A549 (cell line): ENCODE measurements at regions not wholly inside any gene's neighbourhood (a gene's known extent, or its start where the extent isn't known, plus 50 kb on each side); places are given as distances from the start of the nearest gene placed in this dataset.

ENCODE experiments used
- ATAC-seq, 2 experiments: fragments of 200-7000 bp in 1 of 2; fragments of >200 bp in 1 of 2; cut with Nextera tagmentation in 1 of 2; cut with Tn5 transposase in 1 of 2; 3 replicates each; pipeline versions ENCODE4 v1.8.0 to v1.9.1; 2018 to 2020; ENCODE audit warnings: mild to moderate bottlenecking in 1 of 2, moderate library complexity in 1 of 2
- CTCF ChIA-PET: fragments of 300-600 bp; sonication (Branson Sonifier 250); formaldehyde crosslinking; extraction: SDS; loops from one replicate; lab custom pipeline; 2021; ENCODE audit warnings: antibody characterized with exemption, inconsistent platforms; lab: Yijun Ruan, JAX
- POLR2A ChIA-PET: fragments of 350-600 bp; formaldehyde crosslinking; extraction: SDS; loops from one replicate; lab custom pipeline; 2021; ENCODE audit warnings: antibody characterized with exemption, inconsistent platforms; lab: Yijun Ruan, JAX
- DNase-seq, 2 experiments: peaks; one replicate each; pipeline versions ENCODE4 v3.0.0 to v3.0.0-alpha.2; 2011 to 2016; ENCODE audit warnings: low read depth in 1 of 2, low spot score in 1 of 2
- FAIRE-seq: peaks from 2 replicates; lab custom pipeline; 2011; peaks lifted over from hg19 to GRCh38; lab: Jason Lieb, UNC
- H3K27ac ChIP-seq, 2 experiments: fragments of >200 bp; sonication (Bioruptor Twin); formaldehyde crosslinking; 3 replicates each; pipeline ENCODE4 v1.5.1; 2016 to 2017
- H3K4me1 ChIP-seq: fragments of >200 bp; sonication (Bioruptor Twin); formaldehyde crosslinking; 3 replicates; pipeline ENCODE4 v1.6.1; 2016
- H3K4me2 ChIP-seq: fragments of >200 bp; sonication (Bioruptor Twin); formaldehyde crosslinking; 3 replicates; pipeline ENCODE4 v1.6.1; 2016
- H3K4me3 ChIP-seq: fragments of >200 bp; sonication (Bioruptor Twin); formaldehyde crosslinking; 3 replicates; pipeline ENCODE4 v1.5.1; 2016
- H3K9me3 ChIP-seq: fragments of >200 bp; sonication (Bioruptor Twin); formaldehyde crosslinking; 3 replicates; pipeline ENCODE4 v1.6.1; 2016
- CEBPB ChIP-seq, 2 experiments: fragments of >200 bp in 1 of 2; sonication (Bioruptor Twin) in 1 of 2; formaldehyde crosslinking in 1 of 2; IDR thresholded peaks; 2 replicates each; pipeline ENCODE4 v1.6.1; 2012 to 2016
- CHD4 ChIP-seq: fragments of 200-600 bp; sonication (generic); IDR thresholded peaks from 2 replicates; pipeline ENCODE4 v1.6.1; 2016; ENCODE audit warnings: antibody characterized with exemption, mild to moderate bottlenecking, borderline replicate concordance
- EHF ChIP-seq: fragments of 250-450 bp; sonication (Bioruptor Pico); IDR thresholded peaks from 2 replicates; pipeline ENCODE4 v1.5.0; 2020; ENCODE audit warnings: mild to moderate bottlenecking
- ESRRA ChIP-seq: fragments of 150-350 bp; IDR thresholded peaks from 2 replicates; pipeline ENCODE4 v1.6.1; 2014; ENCODE audit warnings: mild to moderate bottlenecking, low read length, borderline replicate concordance
- FOSB ChIP-seq: fragments of 250-450 bp; sonication (Bioruptor Pico); IDR thresholded peaks from 2 replicates; pipeline ENCODE4 v1.5.0; 2020; ENCODE audit warnings: mild to moderate bottlenecking, moderate library complexity
- FOSL2 ChIP-seq, 2 experiments: fragments of 450-650 bp in 1 of 2; fragments of >200 bp in 1 of 2; sonication (Bioruptor Twin) in 1 of 2; formaldehyde crosslinking; IDR thresholded peaks; 2 replicates each; pipeline versions ENCODE4 v1.5.0 to v1.6.1; 2016 to 2020; ENCODE audit warnings: mild to moderate bottlenecking in 1 of 2, moderate library complexity in 1 of 2
- FOXS1 ChIP-seq: fragments of 250-450 bp; sonication (Bioruptor Pico); IDR thresholded peaks from 2 replicates; pipeline ENCODE4 v1.5.0; 2020; ENCODE audit warnings: mild to moderate bottlenecking, moderate library complexity
- HDAC2 ChIP-seq: fragments of 200-600 bp; sonication (generic); IDR thresholded peaks from 2 replicates; pipeline ENCODE4 v1.6.1; 2016
- HES2 ChIP-seq: fragments of >200 bp; sonication (Bioruptor Twin); formaldehyde crosslinking; IDR thresholded peaks from 2 replicates; pipeline ENCODE4 v1.6.1; 2016
- HOXB13 ChIP-seq: fragments of 250-450 bp; sonication (Bioruptor Pico); IDR thresholded peaks from 2 replicates; pipeline ENCODE4 v1.5.0; 2020; ENCODE audit warnings: low read depth, mild to moderate bottlenecking, moderate library complexity
- KDM5A ChIP-seq: fragments of 200-600 bp; sonication (generic); IDR thresholded peaks from 2 replicates; pipeline ENCODE4 v1.6.1; 2016; ENCODE audit warnings: antibody characterized with exemption, mild to moderate bottlenecking
- MAX ChIP-seq: IDR thresholded peaks from 2 replicates; pipeline ENCODE4 v1.6.1; 2012
- NFE2L2 ChIP-seq: fragments of 150-350 bp; conservative IDR thresholded peaks from 2 replicates; pipeline ENCODE4 v1.6.1; 2014; ENCODE audit warnings: low read length
- NPAS2 ChIP-seq: fragments of 250-450 bp; sonication (Bioruptor Pico); IDR thresholded peaks from 2 replicates; pipeline ENCODE4 v1.8.0; 2022; ENCODE audit warnings: mild to moderate bottlenecking, moderate library complexity, borderline replicate concordance
- PHF8 ChIP-seq: fragments of 200-600 bp; sonication (generic); IDR thresholded peaks from 2 replicates; pipeline ENCODE4 v1.6.1; 2016; ENCODE audit warnings: low read depth, mild to moderate bottlenecking, antibody characterized with exemption, moderate library complexity, borderline replicate concordance
- POLR2A ChIP-seq: IDR thresholded peaks from 2 replicates; pipeline ENCODE4 v1.6.1; 2012; ENCODE audit warnings: mild to moderate bottlenecking, low read length
- RFX5 ChIP-seq: fragments of 450-650 bp; IDR thresholded peaks from 2 replicates; pipeline ENCODE4 v1.7.1; 2014; ENCODE audit warnings: antibody characterized with exemption, mild to moderate bottlenecking, moderate library complexity
- USF2 ChIP-seq: fragments of 450-650 bp; IDR thresholded peaks from 2 replicates; pipeline ENCODE4 v1.6.1; 2014; ENCODE audit warnings: antibody characterized with exemption
- ZNF302 ChIP-seq: fragments of 250-450 bp; sonication (Bioruptor Pico); IDR thresholded peaks from 2 replicates; pipeline ENCODE4 v1.9.0; 2021; ENCODE audit warnings: inconsistent platforms, mild to moderate bottlenecking, moderate library complexity
- ZSCAN20 ChIP-seq: fragments of 250-450 bp; sonication (Bioruptor Pico); IDR thresholded peaks from 2 replicates; pipeline ENCODE4 v1.8.0; 2022; ENCODE audit warnings: mild to moderate bottlenecking, moderate library complexity
- WGBS: methylation state at CpG from one replicate; pipeline ENCODE4 v1.1.6; 2017; ENCODE audit errors: missing lambda C conversion rate; 5-methylcytosine and 5-hydroxymethylcytosine counted together

GRCh38 chr2:3076848-3077642 lies 300.6 kb downstream of the EIPR1 start:
- Histone ChIP-seq H3K4me3 (no peak overlapping the region), H3K4me2 (no peak overlapping the region), H3K27ac (no peak overlapping the region), H3K4me1 (no peaks in the 10 kb centered on the region), H3K9me3 (no peaks in the 10 kb centered on the region)
- FAIRE-seq (no peak), DNase-seq (no peak), ATAC-seq (no peak)
- POLR2A ChIA-PET: no interaction called here
- CTCF ChIA-PET: no interaction called here
- TF ChIP-seq ESRRA (no peak), FOXS1 (CRISPR knock-in tag) (no peak), CHD4 (no peak), ZSCAN20 (CRISPR knock-in tag) (no peak)
- 52% methylated on average over 21 of the region's 21 CpGs for WGBS

GRCh38 chr2:3075991-3076340 lies 301.7 kb downstream of the EIPR1 start:
- ATAC-seq: no peak
- TF ChIP-seq FOSL2 (IDR thresholded peaks at IDR 0.05): no peak
- TF ChIP-seq FOSL2 (CRISPR knock-in tag; IDR thresholded peaks at IDR 0.05): no peak
- TF ChIP-seq ZNF302 (CRISPR knock-in tag): no peak
- no peak for TF ChIP-seq MAX
- TF ChIP-seq HOXB13 (CRISPR knock-in tag): no peak
- no peak for TF ChIP-seq USF2
- no peak for TF ChIP-seq EHF
- TF ChIP-seq PHF8: no peak
- TF ChIP-seq NPAS2: no peak
- no peak for TF ChIP-seq NFE2L2
- TF ChIP-seq CEBPB (IDR thresholded peaks at IDR 0.05): no peak
- TF ChIP-seq ZSCAN20 (CRISPR knock-in tag): no peak
- ChIA-PET CTCF (no interaction called here), POLR2A (no interaction called here)
- no peaks in the 10 kb centered on the region for H3K9me3 ChIP-seq
- DNase-seq: no peak
- 38% methylated on average over 4 of the region's 4 CpGs for WGBS
- no peak overlapping the region for H3K27ac ChIP-seq
- H3K4me3 ChIP-seq: no peak overlapping the region
- no peak for FAIRE-seq
- H3K4me2 ChIP-seq: no peak overlapping the region
- no peaks in the 10 kb centered on the region for H3K4me1 ChIP-seq

GRCh38 chr2:3075316-3075990 lies 302.2 kb downstream of the EIPR1 start:
- DNase-seq: no peak
- TF ChIP-seq FOSB (no peak), CHD4 (no peak), ESRRA (no peak), RFX5 (no peak), HES2 (no peak), PHF8 (no peak), POLR2A (no peak), HDAC2 (no peak), KDM5A (no peak)
- TF ChIP-seq, all 56 proteins: peak for 0
- H3K9me3 ChIP-seq: no peaks in the 10 kb centered on the region
- POLR2A ChIA-PET: no interaction called here
- H3K27ac ChIP-seq: no peak overlapping the region
- FAIRE-seq (no peak), ATAC-seq (no peak)
- 14% methylated on average over 11 of the region's 11 CpGs for WGBS
- CTCF ChIA-PET: no interaction called here
- H3K4me3 ChIP-seq: no peak overlapping the region
- H3K4me2 ChIP-seq: no peak overlapping the region
- H3K4me1 ChIP-seq: no peaks in the 10 kb centered on the region
